CD4-positive, alpha-beta T cell treated with Interleukin-6 at 100 ng/mL for 8 hours (primary cell): ENCODE measurements at regions not wholly inside any gene's neighbourhood (a gene's known extent, or its start where the extent isn't known, plus 50 kb on each side); places are given as distances from the start of the nearest gene placed in this dataset.

Experiments
- DNase-seq: peaks from one replicate; pipeline ENCODE4 v3.0.0-alpha.2; 2020; ENCODE audit warnings: mixed read lengths, low spot score

GRCh38 chr5:2696156-2696807 is 55.2 kb downstream of the IRX2 start:
- no peak for DNase-seq

- DNase-seq: no peak
Observed at GRCh38 chr5:2695200-2695891, 56.1 kb downstream of the IRX2 start.

GRCh38 chr5:2691530-2691929 is 59.9 kb downstream of the IRX2 start:
- DNase-seq: no peak

- DNase-seq: no peak
Observed at GRCh38 chr5:2690293-2690692, 61.2 kb downstream of the IRX2 start.

GRCh38 chr5:2688586-2688985 is 62.9 kb downstream of the IRX2 start:
- DNase-seq: no peak

GRCh38 chr5:2687746-2688145 is 63.7 kb downstream of the IRX2 start:
- DNase-seq: no peak

- no peak for DNase-seq
Observed at GRCh38 chr5:2686321-2687124, 65.0 kb downstream of the IRX2 start.

GRCh38 chr5:2685651-2686272 is 65.7 kb downstream of the IRX2 start:
- DNase-seq: no peak

GRCh38 chr5:2684606-2685005 is 66.9 kb downstream of the IRX2 start:
- DNase-seq: no peak

- no peak for DNase-seq
Observed at GRCh38 chr5:2683720-2684119, 67.8 kb downstream of the IRX2 start.

GRCh38 chr5:2681476-2681875 is 70.0 kb downstream of the IRX2 start:
- no peak for DNase-seq

- no peak for DNase-seq
Observed at GRCh38 chr5:2680979-2681378, 70.5 kb downstream of the IRX2 start.

GRCh38 chr5:2677689-2678088 is 73.8 kb downstream of the IRX2 start:
- no peak for DNase-seq

- DNase-seq: no peak
Observed at GRCh38 chr5:2675548-2675947, 75.9 kb downstream of the IRX2 start.

GRCh38 chr5:2674456-2674855 is 77.0 kb downstream of the IRX2 start:
- DNase-seq: no peak

GRCh38 chr5:2670940-2671339 is 80.5 kb downstream of the IRX2 start:
- no peak for DNase-seq

- DNase-seq: no peak
Observed at GRCh38 chr5:2669913-2670312, 81.6 kb downstream of the IRX2 start.

- DNase-seq: no peak
Observed at GRCh38 chr5:2669259-2669658, 82.2 kb downstream of the IRX2 start.

- no peak for DNase-seq
Observed at GRCh38 chr5:2666081-2666480, 85.4 kb downstream of the IRX2 start.

- no peak for DNase-seq
Observed at GRCh38 chr5:2663489-2663888, 88.0 kb downstream of the IRX2 start.

- no peak for DNase-seq
Observed at GRCh38 chr5:2660315-2660714, 91.2 kb downstream of the IRX2 start.

- DNase-seq: no peak
Observed at GRCh38 chr5:2658881-2659470, 92.5 kb downstream of the IRX2 start.
